HG03439 (cell line): ENCODE measurements at regions not wholly inside any gene's neighbourhood (a gene's known extent, or its start where the extent isn't known, plus 50 kb on each side); places are given as distances from the start of the nearest gene placed in this dataset.

ENCODE experiments used
- ATAC-seq: cut with Tn5 transposase; IDR thresholded peaks from one replicate; pipeline ENCODE4 v1.9.1; 2021; ENCODE audit warnings: mild to moderate bottlenecking, moderate library complexity; ENCODE audit not compliant: unreplicated experiment

- ATAC-seq = no peak
Measured at GRCh38 chr7:16323313-16323712, 98.0 kb downstream of the CRPPA start.

GRCh38 chr7:16320099-16320660 is 101.2 kb downstream of the CRPPA start:
- ATAC-seq = no peak

- ATAC-seq = no peak
Measured at GRCh38 chr7:16318989-16319915, 102.1 kb downstream of the CRPPA start.

- ATAC-seq = no peak
Measured at GRCh38 chr7:16318463-16318862, 102.9 kb downstream of the CRPPA start.

- ATAC-seq = no peak
Measured at GRCh38 chr7:16317406-16317805, 103.9 kb downstream of the CRPPA start.

GRCh38 chr7:16315280-16315679 is 106.1 kb downstream of the CRPPA start:
- no peak for ATAC-seq

GRCh38 chr7:16309129-16309528 is 112.2 kb downstream of the CRPPA start:
- ATAC-seq = no peak

- no peak for ATAC-seq
Measured at GRCh38 chr7:16301291-16301690, 120.0 kb downstream of the CRPPA start.

GRCh38 chr7:16300361-16300895 is 120.9 kb downstream of the CRPPA start:
- no peak for ATAC-seq

- ATAC-seq = no peak
Measured at GRCh38 chr7:16299853-16300252, 121.5 kb downstream of the CRPPA start.

GRCh38 chr7:16298221-16298620 is 123.1 kb downstream of the CRPPA start:
- ATAC-seq = no peak

- ATAC-seq = no peak
Measured at GRCh38 chr7:16295558-16295957, 125.8 kb downstream of the CRPPA start.

GRCh38 chr7:16293669-16294425 is 127.5 kb downstream of the CRPPA start:
- no peak for ATAC-seq

GRCh38 chr7:16284581-16284980 is 136.8 kb downstream of the CRPPA start:
- ATAC-seq = no peak

- no peak for ATAC-seq
Measured at GRCh38 chr7:16278167-16278787, 143.1 kb downstream of the CRPPA start.

- ATAC-seq = no peak
Measured at GRCh38 chr7:16271990-16272665, 149.2 kb downstream of the CRPPA start.

- no peak for ATAC-seq
Measured at GRCh38 chr7:16271355-16271915, 149.9 kb downstream of the CRPPA start.

GRCh38 chr7:16270844-16271243 is 150.5 kb downstream of the CRPPA start:
- no peak for ATAC-seq

GRCh38 chr7:16268821-16269768 is 152.2 kb downstream of the CRPPA start:
- no peak for ATAC-seq
